DMS114 treated with DMSO at 0.1 percent for 48 hours (cell line): ENCODE measurements at regions not wholly inside any gene's neighbourhood (a gene's known extent, or its start where the extent isn't known, plus 50 kb on each side); places are given as distances from the start of the nearest gene placed in this dataset.
A peak's percentile ranks its signal among the peaks of the same experiment; 100 is the strongest.

ENCODE experiments used
- DNase-seq: peaks from one replicate; lab custom pipeline; 2025; ENCODE audit not compliant: unreplicated experiment; lab: John Stamatoyannopoulos, UW

DNA sequence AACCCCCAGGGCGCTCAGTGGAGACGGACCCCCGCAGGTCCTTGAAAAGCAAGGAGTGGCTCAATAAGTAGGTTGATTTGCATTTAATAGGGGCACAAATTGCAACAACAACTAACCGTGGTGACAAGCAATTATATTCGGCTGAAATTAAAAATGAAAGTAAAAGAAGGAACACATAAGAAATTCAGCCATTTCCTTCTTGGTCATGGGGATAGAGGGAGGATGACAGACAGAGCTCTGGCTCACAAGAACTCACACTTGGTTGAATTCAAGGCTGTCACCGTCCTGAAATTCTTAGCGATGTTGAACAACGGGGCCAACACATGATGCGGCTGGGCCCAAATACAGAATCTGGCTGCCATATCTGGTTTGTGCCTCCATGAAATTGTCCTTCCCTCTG is 129.0 kb downstream of the EDN3 start:
- DNase-seq, result no peak

DNA sequence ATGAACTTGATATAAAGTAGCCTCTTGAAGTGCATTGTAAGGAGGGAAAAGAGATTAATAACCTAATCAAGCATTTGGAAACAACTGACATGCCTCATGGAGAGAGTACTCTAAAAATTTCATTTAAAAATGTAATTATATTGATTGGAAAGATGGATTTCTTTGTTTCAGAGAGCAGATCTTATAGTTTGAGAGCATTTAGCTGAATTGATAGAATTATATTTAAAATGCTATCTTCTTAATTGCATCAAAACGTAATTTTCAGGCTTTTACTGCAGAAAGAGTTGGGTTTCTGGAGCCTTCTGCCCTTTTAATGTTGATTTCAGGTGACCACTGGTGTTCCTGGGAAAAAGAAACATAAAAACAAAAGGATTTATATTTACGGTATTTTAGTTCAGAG is 130.6 kb downstream of the EDN3 start:
- DNase-seq, result no peak

DNA sequence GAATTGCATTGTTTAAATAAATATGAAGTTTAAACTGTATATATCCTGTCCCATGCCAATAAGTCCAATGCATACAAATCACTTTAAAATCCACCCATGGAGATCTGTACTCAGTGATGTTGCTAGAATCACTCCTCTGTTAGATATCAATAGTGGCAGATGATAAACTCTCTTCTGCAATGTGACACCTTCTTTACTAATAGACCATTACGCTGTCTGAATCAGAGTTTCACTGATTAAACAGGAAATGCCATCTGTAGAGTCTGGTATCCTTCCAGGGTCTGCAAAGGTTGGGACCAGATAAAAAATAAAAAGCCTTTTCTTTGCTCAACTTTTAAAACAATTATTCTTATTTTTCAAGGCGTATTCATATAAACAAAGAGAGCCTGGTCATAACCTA is 134.5 kb downstream of the EDN3 start:
- no peak for DNase-seq

DNA sequence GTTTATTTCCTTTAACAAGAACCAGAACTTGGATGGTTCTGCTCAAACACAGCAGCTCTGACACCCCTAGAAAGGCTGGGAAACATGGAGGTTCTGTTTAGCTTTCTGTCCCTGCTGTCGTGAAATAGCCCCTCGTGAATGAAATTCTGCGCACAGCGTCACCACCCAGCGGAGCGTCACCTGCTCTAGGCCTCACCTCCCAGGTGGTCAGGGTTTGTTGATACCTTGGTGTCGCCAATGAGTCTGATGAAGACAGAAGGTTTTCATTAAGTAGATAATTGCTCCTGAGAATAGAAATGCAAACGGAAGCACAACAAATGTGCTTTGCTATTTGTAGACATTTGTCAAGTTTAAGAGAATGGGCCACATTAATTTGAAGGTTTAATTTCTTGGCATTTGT is 135.1 kb downstream of the EDN3 start:
- DNase-seq, result no peak

DNA sequence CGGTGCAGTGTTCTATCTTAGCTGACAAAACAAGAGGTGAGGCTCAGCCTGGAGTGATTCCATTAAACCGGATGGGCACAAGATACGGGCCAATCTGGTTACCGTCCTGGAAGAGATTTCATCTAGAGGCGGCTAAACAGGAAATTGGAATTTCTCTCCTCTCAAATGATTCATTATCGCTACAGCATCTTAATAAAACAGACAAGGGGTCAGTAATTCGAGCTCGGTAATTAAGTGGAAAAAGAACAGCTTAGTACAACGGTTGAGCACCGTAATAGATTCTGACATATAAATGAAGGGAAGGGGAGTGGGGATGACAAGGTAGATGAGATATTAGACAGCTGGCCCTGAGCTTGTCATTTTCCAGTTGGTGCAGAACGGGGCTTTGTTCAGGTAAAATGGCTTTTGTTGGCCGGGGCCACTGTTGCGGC is 137.2 kb downstream of the EDN3 start:
- no peak for DNase-seq

DNA sequence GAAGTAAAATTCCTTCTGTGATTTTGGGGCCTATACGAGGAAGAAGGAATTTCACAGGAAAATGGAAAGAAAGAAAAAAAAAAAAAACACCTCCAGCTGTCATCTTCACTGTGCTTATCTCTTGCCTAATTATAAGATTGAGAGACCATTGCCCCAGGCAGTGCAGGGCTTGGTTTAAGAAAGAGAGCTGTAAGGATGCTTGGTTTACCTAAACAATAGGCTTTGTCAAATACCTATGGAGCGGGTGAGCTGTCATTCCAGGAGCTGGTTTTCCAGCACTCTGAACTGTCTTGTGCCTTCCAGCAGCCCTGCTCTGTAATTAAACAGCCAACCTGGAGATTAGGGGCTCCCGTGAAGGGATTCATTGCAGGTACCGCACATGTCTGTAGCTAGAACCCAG is 137.8 kb downstream of the EDN3 start:
- no peak for DNase-seq

DNA sequence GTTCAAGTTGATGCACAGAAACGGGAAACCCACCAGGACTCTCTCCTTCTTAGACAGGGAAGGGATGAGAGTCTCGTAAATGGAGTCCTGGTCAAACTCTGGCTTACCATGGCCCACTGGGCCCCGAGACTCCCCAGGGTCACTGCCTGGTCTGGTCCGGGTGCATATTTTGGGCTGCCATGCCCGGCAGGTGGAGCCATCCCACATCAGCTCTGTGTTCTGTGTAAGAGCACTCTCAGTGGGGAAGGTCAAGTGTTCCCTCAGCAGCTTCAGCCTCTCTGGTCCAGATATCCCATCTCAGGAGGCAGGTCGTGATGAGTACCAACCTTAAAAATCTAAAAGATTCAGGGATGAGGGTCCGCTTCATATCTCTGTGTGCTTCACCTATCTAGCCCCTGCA is 138.8 kb downstream of the EDN3 start:
- DNase-seq, result no peak

DNA sequence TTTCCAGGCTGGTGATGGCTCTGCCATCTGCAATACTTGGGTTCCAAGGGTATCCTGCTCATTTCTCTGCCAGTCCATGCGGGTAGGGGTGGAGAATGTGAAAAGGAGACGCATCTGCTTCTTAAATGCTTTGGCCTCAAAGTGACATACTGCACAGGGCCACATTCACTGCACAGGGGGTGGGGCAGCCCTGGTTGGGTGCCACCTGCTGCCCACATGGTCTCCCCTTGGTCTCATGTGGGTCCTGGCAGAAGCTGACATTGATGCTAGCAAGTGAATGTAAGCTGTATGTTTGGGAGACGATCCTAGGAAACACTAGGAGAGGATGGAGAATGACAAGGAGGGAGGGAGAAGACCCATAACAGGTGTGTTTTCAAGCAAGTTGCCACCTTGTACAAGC is 140.9 kb downstream of the EDN3 start:
- DNase-seq, result no peak

DNA sequence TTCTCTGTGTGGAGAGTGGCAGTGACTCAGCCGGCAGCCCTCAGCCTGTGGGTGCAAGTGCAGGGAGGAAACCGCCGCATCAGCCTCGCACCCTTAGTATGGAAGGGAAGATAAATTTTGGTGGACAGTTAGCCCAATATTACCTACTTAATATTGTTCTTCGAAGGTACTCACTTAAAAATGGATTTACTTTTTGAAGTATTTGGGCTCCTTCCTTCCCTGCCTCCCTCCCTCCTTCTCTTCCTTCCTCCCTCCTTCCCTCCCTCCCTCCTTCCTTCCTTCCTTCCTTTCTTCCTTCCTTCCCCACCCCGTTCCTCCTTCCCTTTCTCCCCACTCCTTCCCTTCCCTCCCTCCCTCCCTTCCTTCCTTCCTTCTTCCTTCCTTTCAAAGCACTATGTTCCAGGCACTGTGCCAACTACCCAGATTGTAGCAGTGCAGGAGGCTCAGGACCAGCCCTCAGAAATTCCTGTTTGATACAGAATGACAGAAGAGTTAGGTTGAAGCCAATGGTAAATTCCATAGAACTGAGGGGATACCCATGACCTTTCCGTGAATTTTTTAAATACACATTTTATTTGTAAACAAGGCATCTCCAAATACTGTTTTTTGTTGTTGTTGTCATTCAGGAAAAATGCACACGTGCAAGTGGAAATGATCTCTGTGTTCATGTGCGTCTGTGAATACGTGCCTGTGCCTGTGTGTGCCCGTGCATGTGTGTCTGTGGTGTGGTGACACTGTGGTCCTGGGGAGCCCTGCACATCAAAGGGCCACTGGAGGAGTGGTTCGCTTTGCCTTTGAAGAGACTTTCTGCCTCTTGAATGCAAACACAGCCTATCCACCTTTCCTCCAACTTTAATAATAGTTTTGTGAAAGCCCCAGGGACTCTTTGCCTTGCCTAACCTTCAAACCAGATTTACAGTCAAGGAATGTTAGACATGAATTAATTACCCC is 141.7 kb downstream of the EDN3 start:
- no peak for DNase-seq

DNA sequence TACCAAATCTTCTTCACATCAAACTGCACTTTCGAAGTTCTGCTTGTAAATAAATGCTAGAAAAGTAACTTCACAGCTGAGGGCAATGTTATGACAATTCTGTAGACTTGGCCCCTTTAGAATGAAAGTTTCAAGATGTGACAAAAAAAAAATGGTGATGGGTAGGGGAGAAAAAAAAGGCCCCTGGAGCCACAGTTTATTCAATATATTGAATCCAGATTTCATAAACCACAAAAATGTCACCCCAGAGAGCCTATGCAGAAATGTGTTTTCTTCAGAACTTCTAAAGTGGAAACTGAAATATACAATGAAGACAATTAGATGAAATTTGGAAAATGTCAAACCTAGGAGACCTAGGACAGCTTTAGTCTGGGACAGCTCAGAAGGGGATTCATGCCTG is 143.1 kb downstream of the EDN3 start:
- no peak for DNase-seq

DNA sequence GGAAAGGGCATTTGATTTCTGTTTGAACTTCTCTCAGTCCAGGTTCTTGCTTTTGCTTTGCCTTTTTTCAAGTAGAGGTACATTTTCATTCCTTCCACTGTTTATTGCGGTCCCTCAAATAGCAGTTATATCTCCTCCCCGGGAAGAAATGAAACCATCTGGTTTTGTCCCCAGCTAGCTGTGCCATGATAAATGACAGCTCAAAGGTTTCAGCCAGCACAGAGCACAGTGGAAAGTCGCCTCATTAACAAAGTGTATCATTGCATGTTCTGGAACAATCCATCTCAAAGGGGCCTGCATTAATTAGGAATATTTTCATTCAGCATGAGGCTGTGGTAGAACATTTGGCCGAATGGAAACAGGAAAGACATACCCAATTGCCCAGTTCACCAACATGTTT is 146.0 kb downstream of the EDN3 start:
- no peak for DNase-seq

DNA sequence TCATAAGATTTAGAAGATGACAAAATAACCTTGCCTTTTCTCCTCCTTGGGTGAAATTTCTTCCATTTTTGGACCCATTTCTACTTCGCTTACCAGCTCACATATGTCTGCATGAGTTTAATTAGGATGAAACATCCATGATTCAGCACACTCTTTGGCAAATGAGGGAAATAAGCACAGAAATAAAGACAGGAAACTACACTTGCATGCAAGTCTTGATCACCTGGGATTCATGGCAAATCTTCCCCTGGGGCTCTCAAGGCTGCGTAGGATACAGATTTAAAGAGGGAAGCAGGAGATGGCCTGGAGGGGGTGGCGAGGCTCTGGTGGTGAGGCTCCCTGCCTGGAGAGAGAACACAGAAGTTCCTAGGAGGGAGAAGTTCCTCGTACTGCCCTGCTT is 147.8 kb downstream of the EDN3 start:
- DNase-seq, result no peak

DNA sequence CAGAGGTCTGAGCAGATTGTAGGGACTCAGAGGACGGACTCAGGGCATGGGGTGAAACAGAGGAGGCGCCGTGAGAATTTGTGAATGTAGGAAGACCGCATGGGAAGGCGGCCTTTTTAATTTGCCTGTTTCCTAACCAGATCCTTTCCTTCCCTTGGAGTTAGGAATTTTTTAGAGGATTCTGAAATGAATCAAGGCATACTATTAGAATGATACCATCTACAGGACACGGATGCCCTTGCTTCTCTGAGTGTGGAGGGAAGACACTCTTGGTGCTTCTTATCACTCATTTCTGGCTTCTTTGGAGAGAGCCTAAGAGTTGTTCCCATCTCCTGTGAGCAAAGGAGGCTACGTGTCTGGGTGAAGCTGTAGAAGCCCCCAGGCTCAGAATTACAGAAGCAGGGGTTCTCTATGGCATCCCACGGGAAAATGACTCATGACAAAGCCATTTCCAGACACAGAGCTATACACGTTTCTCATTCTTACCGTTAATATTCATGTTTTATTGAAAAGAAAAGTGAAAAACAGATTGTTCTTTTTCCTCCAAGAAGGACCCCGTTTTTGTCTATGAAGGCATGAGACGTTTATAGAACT is 148.5 kb downstream of the EDN3 start:
- no peak for DNase-seq

DNA sequence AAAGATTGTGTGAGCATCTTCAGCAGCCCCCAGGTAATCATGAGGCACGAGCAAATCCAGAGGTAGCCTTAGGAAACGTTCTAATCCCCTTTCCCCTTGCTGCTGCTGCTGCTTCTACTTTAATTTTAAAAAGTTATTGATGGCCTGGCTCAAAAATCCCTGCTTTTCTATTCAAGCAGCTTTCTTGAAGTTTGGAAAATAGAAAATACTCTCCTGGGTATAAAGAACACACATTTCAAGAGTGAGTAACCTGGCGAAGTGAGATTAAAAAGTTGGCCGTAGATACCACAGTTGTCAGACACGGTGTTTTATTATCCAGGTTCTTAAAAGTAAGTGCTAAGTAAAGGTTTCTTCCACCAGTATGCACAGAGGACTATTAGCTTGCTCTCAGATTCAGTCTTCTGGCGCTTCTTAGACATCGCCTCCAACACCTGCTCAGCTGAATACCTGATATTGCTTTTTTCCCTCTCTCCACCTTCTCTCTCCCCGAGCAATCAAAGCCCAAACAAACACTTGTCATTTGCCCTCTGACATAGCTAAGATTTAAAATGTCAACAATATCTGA is 150.7 kb downstream of the EDN3 start:
- no peak for DNase-seq

DNA sequence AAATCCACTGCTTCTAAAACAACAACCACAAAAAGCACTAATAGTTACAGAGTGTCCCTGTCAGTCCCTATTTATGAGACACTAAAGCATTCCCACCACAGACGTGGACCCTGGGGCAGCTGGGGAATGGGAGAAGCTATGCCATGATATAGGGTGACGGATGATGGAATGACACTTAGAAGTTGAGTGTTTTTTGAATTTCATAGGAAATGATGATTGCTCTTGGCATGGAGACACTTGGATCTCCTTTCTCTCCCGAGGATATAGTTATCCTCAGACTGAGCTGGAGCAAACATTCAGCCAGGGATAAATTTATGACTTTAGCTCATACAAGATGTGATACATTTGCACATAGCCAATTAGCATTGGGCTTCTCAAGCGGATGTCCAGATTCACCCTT is 151.2 kb downstream of the EDN3 start:
- no peak for DNase-seq

DNA sequence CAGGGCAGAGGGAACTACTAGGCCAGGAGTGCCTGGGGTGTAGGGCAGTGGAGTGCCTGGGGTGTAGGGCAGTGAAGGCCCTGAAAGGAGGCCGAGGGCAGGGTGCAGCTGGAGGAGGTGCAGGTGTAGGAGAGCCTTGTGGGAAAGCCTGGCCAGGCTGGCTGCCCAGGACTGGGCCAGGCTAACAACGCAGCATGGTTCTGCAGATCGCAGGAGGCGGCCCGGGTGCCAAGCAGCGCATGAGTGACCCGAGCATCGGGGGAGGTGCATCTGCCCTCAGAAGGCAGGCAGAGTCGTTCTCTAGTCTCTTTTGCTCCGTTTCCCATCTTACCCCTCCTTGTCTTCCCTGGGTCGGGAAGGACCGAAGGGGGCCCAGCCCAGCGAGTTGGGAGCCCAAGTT is 151.5 kb upstream of the PHACTR3 start:
- DNase-seq, result no peak

DNA sequence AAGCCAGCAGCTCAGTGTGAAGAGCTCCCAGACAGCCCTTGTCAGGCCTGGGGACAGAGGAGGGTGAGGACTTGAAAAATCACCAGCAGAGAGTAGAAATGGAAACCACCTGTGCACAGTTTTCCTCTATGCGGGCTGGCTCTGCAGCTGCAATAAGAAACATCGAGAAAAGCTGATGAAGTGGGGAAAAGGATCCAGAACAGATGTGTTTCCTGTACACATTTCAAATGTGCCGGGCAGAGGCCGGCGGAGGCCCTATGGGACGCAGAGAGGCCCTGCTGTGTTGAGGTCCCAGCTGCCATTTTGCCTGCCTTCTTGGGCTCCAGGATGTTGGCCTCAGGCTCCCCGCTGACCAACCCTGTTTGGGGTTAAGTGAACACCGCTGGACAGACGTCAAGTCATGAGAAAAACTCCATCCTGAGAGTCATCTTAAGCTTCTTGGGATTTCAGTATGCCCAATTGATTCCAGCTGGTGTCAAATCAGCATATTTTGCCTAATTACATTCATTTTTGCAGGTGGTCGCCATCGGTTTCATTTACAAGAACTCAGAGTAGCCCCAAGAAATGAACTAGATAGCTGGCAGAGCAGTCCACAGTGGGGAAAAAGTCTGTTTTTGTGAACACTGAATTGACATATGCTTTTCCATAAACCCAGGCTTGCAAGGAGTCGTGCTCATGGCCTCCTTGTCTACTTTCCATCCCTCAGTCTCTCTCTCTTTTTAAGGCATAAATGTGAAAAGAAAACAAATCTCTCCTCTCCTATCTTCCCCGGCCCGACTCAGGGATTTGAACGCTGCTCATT is 150.4 kb upstream of the PHACTR3 start:
- no peak for DNase-seq

DNA sequence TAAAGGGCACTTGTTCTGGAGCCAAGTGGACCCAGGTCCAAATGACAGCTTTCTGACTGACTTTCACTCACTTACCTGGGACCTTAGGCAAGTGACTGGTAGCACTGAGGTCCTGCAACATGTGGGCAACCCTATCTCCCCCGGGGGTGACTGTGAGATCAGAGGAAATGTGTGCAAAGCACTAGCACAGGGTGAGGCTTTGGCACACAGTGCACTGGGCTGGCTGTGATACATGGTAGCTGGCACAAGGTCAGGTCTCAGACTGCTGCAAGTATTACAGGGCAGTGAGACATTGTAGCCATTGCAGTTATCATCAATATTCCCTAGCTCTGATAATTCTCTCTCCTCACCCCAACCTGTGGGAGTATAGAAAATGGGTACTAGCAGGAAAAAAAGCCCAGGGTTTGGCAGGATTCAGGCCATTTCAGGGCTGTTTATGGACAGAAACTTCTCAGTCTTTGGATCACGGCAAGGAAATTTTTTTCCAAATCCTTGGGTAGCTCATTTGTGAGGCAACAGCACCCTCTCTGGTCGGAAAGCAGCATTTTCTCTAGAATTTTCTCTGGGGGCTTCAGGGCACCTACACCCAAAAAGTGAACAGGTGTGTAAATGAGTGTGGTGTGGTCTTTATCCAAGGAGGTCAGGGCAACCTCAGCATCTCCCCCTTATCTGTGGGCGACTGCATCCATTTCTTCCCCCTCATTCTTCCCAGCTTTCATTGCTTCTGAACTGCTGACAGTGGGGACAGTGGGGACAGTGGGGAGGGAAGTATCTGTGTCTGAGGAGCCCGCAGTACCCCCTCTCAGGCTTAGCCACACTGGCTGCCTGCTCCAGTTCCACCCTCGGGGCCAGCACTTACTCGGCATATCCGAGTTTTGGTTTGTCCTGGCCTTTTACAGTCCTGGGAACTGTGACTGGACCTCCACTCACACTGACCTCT is 148.7 kb upstream of the PHACTR3 start:
- DNase-seq, result peak; percentile 44

DNA sequence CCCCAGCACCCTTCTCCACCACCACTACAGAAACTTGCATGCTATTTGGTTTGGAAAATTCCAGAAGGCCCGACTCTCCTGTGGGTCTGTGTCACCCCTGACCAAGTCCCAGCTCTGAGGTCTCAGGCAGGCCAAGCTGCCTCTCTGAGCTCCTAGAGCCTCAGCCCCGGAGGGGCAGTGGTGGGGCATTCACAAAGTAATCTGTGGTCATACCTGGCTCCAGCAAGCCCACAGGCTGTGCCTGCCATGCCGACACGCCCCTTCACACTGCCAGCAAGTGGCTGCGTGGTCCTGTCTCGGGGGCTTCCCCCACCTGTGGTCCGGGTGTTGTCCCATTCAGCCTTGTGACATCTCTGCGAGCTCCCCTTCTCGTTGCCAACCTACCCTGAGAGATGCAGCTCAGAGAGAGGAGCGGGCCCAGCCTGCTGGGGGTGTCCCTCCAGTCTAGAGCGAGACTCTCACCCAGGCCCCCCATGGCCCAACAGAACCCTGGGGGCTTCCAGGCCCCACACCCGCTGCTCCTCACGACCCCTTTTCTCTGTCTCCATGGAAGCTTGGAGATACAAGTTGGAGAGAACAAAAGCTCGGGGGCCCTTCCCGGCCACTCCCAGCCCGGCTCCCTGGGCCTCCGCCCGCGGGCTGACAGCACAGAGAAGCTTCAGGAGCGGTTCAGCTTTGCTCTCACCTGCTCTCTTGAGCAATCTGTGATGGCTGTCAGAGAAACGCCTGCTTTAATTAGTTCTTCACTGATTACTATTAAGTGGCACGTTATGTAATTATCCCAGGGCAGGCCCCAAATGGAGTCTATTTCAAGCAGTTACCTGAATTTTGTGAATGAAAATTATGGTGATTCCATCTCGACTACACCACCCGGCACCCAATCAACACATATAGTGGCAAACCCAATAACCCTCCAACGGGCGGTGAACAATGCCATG is 147.7 kb upstream of the PHACTR3 start:
- DNase-seq, result no peak
